AML-193 (cell line): ENCODE measurements at regions not wholly inside any gene's neighbourhood (a gene's known extent, or its start where the extent isn't known, plus 50 kb on each side); places are given as distances from the start of the nearest gene placed in this dataset.
"Not testable (repeated sequence)": the region's sequence is repeated elsewhere in the genome, so short reads cannot be mapped to it uniquely, and the experiment has no call there.

Source experiments
- DNase-seq, 2 experiments: peaks; one replicate each; lab custom pipeline; 2025; lab: John Stamatoyannopoulos, UW

- no peak for DNase-seq
Observed at GRCh38 chr1:190679044-190679443, 201.4 kb upstream of the BRINP3 start.

GRCh38 chr1:190679454-190679853, 201.8 kb upstream of the BRINP3 start:
- no peak for DNase-seq

- no peak for DNase-seq
Observed at GRCh38 chr1:190679983-190680382, 202.3 kb upstream of the BRINP3 start.

- DNase-seq: no peak
Observed at GRCh38 chr1:190685676-190686075, 208.0 kb upstream of the BRINP3 start.

GRCh38 chr1:190688096-190688495, 210.4 kb upstream of the BRINP3 start:
- no peak for DNase-seq

- not testable (repeated sequence) for DNase-seq
Observed at GRCh38 chr1:190698488-190698887, 220.8 kb upstream of the BRINP3 start.

- DNase-seq: no peak
Observed at GRCh38 chr1:190699165-190699564, 221.5 kb upstream of the BRINP3 start.

- no peak for DNase-seq
Observed at GRCh38 chr1:190708418-190709057, 230.9 kb upstream of the BRINP3 start.

GRCh38 chr1:190711069-190711468, 233.4 kb upstream of the BRINP3 start:
- no peak for DNase-seq

GRCh38 chr1:190717055-190717454, 239.4 kb upstream of the BRINP3 start:
- DNase-seq: no peak

- no peak for DNase-seq
Observed at GRCh38 chr1:190736971-190737590, 259.4 kb upstream of the BRINP3 start.

GRCh38 chr1:190738317-190738716, 260.7 kb upstream of the BRINP3 start:
- DNase-seq: no peak

- no peak for DNase-seq
Observed at GRCh38 chr1:190739926-190740325, 262.3 kb upstream of the BRINP3 start.

GRCh38 chr1:190747704-190748103, 270.0 kb upstream of the BRINP3 start:
- DNase-seq: no peak

GRCh38 chr1:190752131-190752530, 274.5 kb upstream of the BRINP3 start:
- no peak for DNase-seq

- peak; percentile 16 to 25 for DNase-seq
Observed at GRCh38 chr1:190754666-190755065, 277.0 kb upstream of the BRINP3 start.

- DNase-seq: no peak
Observed at GRCh38 chr1:190759807-190760206, 282.1 kb upstream of the BRINP3 start.

- DNase-seq: no peak
Observed at GRCh38 chr1:190762325-190762724, 284.7 kb upstream of the BRINP3 start.

GRCh38 chr1:190792873-190793272, 315.2 kb upstream of the BRINP3 start:
- DNase-seq: no peak

GRCh38 chr1:190807629-190808028, 330.0 kb upstream of the BRINP3 start:
- no peak for DNase-seq

- DNase-seq: no peak
Observed at GRCh38 chr1:190808035-190808434, 330.4 kb upstream of the BRINP3 start.

- DNase-seq: no peak
Observed at GRCh38 chr1:190809312-190809711, 331.6 kb upstream of the BRINP3 start.

- no peak for DNase-seq
Observed at GRCh38 chr1:190812996-190813395, 335.3 kb upstream of the BRINP3 start.

- no peak for DNase-seq
Observed at GRCh38 chr1:190832511-190832910, 354.8 kb upstream of the BRINP3 start.
